ENCODE measurements at regions not wholly inside any gene's neighbourhood (a gene's known extent, or its start where the extent isn't known, plus 50 kb on each side); places are given as distances from the start of the nearest gene placed in this dataset.
"Not testable (repeated sequence)": the region's sequence is repeated elsewhere in the genome, so short reads cannot be mapped to it uniquely, and the experiment has no call there.

DNA sequence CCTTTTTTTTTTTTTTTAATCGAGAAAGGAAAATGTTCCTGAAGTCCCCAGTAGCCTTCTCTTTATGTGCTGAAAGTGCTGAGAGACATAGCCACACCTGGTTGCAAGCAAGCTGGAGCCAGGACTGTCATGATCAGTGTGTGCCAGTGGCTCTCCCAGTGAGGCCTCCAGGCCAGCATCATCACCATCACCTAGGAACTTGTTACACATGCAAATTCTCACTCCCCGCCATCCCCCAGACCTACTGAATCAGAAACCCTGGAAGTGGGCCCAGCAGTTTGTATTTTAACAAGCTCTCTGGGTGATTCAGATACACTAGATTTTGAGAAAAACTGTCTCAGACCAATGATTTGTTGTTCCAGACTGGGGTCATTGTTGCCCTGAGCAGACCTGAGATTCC, 181.9 kb upstream of the GLRA1 start:
- no peak for DNase-seq

DNA sequence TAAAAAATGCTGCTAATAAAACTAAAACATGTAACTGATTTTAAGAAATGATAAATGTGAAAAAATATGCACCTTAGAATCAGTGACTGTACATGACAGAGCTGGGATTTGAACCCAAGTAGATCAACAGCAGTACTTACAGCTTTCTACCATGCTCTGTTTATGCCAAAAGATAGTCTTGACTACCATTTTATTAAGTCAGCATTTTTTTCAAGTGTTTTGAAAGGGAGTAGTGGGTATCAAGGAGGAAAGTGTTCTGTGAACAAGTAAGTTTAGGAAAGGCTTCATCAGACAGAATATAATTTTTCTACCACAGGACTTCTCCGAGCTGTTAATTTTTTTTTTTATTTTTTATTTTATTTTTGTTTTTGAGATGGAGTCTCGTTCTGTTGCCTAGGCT, 180.4 kb upstream of the GLRA1 start:
- no peak for DNase-seq

DNA sequence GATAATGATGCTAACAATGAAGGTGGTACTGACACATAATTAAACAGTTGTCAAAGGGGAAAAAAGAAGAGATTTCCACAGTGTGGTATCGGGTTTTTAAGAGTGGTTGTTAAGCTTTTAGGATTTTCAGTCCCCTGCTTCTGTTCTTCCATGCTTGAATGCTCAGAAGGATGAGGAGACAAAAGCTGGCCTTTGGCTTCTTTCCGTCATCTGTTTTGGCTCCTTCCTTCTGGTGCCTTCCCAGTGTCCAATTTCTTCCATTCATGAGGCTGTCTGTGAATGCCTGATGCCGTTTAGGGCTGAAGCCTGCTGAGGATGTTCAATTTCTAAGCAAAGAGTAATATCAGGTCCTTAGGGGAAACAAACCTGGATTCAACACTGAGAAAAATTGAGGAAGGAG, 179.6 kb upstream of the GLRA1 start:
- no peak for DNase-seq

DNA sequence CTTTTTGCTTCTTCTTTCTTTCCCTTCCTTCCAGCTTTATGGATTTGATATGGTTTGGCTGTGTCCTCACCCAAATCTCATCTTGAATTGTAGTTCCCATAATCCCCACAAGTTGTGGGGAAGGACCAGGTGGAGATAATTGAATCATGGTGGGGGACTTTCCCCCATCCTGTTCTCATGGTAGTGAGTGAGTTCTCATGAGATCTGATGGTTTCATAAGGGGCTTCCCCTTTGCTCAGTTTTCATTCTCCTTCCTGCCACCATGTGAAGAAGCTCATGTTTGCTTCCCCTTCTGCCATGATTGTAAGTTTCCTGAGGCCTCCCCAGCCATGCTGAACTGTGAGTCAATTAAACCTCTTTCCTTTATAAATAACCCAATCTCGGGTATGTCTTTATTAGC, 178.3 kb upstream of the GLRA1 start:
- not testable (repeated sequence) for DNase-seq

DNA sequence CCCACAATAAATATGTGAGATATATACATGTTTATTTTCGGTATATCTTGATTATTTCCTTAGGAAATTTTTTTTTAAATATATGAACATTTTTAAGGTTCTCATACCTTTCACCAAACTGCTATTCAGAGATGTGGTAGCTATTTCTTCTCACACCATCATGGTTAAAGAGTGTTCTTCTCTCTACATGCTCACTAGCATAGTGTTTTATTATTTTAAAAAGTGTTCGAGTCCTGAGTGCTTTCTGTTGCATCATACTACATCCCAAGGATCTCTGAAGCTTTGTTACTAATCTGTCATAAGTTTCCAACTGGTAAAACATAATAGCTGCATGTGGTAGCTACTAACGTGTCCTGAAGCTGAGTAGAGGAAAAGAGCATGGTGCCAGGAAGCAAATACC, 177.4 kb upstream of the GLRA1 start:
- no peak for DNase-seq

DNA sequence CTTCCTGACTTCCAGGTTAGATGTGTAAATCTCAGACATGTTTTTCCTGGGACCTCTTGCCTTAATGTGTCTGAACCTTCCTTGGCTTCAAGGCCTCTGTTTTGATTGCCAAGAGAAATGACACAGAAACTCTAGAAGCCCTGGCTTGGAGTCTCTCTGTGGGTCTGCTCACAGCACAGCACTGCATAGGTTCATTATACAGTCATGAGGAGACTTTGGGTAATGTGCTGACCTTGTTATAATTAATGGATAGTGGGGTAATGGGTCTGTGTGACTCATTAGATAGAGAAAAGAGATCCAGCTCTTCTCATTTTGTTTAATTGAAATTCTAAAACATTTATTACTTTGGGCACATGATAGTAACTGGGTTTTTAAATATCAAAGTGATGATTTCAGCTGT, 175.8 kb upstream of the GLRA1 start:
- DNase-seq, result no peak

DNA sequence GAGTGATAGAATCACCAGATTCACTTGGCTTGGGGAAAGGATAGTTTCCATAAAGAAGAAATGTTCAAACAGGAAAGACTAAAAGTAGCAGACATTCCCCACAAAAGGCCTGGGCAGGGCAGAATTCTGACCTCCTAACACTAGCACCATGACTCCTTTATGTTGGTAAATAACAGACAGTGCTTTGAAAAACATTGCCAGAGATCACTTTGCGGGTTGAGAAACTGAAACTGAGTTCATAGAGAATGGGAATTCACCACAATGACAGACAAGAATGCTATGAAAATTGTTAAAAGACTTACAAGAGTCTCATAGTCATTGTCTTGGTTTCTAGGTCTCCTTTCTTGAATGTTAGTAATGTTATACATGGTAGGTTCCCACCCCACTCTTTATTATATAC, 172.5 kb upstream of the GLRA1 start:
- no peak for DNase-seq

DNA sequence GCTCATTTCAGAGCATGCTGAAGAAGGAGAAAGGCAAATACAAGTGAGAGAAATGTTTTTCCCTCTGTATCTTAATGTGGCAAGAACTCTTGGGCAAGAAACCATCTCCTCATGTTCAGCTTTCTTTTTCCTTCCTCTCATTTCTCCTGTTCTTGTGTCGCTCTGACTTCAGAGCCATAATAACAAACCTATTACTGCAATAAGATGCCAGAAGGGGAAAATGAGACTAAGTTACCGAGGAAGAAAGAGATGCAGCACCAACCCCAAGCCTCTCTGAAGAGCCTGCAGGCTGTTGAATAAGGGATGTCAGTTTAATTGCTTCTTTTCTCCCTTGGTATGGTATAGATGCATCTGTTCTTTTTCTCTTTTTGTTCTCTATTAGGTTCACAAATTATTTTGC, 170.1 kb upstream of the GLRA1 start:
- no peak for DNase-seq

DNA sequence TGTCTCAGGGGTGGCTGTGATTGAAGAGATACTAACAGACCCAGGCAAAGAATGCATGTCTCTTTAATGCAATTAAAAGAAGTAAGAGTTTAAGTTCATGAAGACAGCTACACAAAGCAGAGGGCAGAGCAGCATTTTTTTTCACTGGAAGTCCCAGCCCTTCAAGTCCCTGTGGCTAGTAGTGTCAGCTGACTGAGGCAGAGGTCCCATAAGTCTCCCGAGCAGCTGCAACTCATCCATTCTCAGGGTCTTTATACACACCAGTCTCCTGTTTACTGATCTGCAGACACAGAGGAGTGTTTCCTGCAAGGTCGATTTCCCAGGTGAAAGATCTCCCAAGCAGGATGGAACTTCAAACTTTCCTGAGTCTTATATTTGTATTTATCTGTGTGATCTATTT, 169.4 kb upstream of the GLRA1 start:
- no peak for DNase-seq

DNA sequence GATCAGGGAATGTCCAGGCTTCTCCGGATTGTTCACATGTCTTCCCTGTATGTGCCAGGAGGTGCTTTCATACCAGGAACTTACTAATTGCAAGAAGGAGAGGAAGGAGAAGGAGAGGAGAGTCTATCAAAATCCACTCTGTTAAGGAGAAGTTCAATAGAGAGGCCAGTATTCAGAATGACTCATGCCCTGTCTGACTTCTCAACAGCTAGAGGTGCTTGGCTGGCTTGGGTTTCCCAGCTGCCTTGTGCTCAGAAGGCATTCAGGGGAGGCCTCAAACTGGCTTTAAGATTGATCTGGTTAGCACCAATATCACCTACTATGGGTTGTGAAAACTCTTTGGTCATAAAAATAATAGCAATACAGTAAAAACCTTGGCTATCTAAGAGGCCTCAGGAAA, 167.9 kb upstream of the GLRA1 start:
- no peak for DNase-seq

DNA sequence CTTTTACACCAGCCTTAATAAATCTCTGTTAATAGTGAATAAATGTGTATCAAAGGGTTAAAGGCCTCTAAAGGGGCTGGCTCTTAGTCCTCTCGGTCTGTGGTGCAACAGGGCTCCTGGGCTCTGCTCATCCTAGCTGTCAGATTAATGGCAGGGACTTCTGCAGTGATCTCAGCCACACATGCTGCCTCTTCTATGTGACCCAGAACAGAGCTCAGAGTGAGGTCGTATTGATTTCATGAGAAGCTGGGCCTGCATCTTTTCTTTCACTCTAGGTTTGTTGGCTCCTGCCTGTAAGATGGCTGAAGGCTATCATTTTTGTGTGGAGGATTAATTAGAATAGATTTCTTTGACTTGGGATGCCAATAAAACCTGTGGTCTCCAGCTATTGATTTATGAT, 165.0 kb upstream of the GLRA1 start:
- no peak for DNase-seq

DNA sequence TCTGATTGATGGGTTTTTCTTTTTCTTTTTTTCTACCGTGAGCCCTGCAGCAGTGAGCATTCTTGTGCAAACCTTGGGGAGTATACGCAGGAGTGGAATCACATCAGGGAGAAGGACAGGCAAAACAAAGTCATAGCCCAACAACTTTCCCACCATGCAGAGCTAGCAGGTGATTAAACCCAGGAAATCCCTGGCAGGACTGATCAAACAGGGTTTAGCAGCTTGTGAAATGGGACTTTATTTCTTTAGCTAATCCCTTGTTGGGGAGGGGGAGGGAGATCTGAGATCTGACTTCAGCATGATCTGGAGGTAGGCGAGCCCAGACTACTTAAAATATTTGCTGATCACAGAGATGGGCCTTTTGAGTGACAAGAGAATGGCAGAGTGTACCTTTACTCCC, 162.0 kb upstream of the GLRA1 start:
- DNase-seq, result no peak

DNA sequence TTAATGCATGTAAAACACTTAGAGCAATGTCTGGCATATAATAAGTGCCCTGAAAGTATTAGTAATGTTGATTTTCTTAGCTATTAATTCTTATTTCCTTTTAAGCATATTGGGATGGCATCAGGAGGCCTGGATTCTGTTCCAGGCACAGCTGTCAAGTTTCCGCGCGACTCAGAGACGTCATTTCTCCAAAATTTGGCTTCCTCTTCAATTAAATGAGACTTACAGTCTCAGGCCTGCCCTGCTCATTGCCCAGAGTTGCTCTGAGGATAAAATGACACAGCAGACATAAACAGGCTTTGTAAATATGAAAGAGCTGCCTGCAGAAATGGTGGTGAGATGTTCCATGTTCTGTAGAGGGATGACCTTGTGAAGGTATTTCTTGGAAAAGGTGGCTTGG, 159.8 kb upstream of the GLRA1 start:
- DNase-seq, result no peak

DNA sequence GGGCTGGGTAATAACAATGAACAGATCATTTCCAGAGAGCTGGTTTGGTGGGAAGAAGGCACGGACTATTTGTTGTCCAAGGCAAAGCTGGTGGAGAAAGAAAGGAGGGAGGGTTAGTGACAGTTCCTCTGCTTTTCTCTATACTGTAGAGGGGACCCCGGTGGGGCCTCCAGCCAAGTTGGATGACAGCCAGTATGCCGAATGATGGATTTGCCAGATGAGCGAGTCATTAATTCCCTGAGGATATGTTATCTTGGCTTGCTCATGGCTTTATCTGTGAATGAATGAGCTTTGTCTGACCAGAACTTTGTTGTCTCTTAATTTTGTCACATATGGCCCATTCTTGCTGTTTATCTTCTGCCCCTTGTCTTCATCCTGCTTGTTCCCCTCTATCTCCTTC, 158.6 kb upstream of the GLRA1 start:
- DNase-seq, result no peak

DNA sequence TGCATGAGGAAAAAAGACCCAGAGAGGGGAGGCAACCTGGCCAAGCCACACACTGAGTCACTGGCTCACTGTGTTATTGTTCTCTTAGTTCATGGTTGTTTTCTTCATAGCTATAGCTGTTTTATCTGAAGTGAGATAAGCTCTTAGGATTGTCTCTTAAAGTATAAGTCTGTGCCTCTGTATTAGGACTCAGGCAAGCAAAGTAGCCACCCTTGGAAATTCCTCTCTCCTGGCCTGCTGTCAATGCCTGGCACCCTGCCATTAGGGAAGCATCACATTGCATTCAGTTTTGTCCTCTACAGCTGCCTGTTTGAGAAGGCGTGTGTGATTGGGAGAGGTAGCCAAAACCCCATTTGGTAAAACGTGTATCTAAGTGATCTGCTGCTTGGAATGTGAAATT, 147.4 kb upstream of the GLRA1 start:
- DNase-seq, result no peak

DNA sequence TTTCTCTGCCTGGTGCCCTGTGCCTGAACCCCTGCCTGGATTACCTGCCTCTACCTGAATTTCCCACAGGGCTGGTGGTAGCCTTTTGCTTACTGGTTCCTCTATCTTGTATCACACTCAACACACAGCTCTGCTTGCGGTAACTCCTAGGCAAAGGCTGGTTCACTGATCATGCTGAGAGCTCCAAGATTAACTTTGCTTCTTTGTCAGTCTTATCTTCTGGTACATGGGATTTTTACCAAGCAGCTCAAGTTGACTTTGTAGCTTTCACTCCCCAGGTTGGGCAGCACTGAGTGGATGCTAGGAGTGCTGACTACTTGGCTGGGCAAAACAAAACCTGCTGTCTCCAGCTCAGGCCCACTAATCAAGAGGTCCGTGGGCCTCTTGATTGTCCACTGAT, 145.9 kb upstream of the GLRA1 start:
- no peak for DNase-seq

DNA sequence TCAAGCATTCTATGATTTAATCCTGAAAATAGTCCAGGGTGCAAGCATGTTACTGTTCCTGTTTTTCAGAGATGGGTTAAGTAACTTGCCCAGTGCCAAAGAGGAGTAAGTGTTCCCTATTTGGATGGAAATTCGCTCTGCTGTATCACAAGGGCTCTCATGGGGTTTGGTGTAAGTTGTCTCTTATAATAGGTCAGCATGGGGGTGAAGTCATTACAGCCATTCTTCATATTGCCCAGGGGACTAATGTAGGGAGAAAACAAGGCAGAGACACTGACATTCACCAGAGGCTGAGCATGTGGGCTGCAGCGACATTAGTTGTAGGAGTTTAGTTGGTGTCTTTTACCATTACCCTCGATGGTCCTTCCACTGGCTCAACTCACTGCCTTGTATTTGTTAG, 142.1 kb upstream of the GLRA1 start:
- DNase-seq, result no peak

DNA sequence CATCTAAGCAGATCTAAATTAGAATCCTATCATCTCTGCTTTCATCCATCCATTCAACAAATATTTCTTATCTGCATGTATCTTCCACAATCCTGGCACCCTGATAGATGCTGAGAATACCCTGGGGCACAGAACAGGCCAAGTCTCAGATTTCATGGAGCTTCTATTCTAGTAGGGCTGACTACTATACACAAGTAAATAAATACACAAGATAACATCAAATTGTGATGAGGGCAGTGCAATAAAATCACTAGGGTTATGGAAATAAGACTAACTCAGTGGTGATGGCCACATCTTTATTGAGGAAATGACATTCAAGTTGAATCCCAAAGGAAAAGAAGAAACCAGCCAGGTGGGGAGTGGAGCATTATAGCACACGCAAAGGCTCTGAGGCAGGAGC, 138.4 kb upstream of the GLRA1 start:
- no peak for DNase-seq

DNA sequence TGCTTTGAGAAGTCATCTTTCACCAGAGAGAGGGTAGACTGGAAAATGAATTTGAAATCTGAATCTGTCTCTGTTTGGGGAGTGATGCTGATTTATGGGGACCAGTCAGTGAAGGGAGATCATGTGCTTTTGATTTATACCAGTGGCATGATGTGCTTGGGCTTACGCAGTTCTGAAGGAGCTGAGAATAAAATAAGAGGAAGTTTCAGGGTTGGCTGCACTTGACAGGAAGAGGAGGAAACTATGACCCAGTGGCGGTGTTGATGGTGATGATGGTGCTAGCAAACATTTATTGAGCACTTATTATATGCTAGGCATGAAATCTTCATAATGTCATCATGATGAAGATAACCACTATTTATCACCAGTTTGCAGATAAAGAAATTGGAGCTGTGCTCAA, 136.4 kb upstream of the GLRA1 start:
- DNase-seq, result no peak

DNA sequence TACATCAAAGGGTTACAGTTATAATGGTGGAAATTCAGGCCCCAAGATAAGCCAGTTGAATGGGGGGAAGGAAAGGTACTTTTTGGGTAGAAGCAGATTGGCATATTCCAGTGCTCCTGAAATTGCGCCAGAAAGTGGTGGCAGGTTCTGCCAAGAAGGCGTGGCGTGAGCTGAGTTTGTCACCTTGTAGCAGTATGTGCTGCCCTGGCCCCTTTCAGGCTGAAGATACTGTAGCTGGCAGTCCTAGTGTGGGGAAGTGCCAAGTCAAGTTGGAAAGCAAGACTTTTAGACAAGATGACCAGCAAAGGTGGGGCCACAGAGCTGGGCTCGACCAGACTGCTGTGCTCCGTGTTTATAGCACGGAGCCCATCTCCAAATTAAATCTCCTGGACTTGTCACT, 133.6 kb upstream of the GLRA1 start:
- no peak for DNase-seq

DNA sequence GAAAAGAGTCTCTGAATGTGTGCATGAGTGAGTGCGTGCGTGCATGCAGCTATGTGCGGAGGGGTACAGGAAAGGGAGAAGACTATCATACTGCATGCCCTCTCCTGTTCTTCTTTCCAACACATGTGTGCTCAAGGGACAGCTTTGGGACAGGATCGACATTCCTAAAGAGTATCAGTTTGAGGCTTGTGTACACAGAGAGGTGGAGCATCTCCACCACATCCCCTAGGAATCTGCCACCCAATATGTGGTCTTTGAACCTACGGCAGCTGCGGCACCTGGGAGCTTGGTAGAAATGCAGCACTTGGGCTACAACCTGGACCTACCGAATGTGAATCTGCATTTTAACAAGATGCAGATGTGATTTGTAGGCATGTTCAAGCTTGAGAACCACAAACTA, 132.3 kb upstream of the GLRA1 start:
- no peak for DNase-seq

DNA sequence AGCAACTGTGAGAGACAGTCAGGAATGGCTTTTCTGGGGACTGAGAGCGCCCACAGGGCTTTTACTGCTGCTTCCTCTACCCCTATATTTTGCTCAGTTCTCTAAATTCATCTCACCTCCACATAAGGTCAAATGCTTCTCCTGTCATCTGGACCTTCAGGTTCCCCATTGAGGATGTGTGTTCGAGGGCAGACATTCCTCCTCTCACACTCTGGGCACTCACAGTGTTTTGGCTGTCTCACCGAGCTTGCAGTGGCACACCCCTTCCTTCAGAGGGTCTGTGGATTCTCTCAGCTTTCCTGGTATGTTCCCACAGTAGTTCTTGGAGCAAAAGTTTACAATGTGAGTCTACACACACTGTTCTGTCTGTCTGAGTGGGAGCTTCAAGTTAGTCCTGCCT, 127.8 kb upstream of the GLRA1 start:
- no peak for DNase-seq

DNA sequence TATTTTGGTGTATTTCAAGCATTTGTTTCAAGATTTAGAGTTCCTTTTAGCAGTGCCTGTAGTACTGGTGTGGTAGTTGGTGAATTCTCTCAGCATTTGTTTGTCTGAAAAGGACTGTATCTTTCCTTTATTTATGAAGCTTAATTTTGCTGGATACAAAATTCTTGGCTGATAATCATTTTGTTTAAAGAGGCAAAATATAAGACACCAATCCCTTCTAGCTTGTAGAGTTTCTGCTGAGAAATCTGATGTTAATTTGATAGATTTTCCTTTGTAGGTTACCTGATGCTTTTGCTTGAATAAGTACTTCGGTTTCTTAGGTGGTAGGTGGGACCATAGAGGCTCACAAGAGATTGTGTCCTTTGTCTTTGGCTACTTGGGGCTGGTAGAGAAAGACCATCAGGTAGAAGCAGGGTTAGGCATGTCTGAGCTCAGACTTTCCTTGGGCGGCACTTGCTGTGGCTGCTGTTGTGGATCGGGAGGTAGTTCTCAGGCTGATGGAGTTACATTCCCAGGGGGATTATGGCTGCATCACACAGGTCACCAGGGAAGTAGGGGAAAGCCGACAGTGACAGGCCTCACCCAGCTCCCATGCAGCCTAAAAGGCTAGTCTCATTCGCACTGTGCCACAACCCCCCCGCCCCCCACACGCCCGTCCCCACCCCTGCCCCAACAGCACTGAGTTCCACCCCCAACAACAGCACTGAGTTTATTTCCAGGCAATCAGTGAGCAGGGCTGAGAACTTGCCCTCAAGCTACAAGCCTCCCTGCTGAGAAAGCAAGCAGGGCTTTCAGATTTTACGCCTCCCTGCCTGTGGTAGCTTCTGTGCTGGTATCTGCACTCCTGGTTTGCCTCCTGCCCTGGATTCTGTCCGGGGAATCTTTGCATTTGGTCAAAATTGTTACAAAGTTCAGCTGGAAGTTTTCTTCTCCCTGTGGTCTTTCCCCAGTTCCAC, 127.1 kb upstream of the GLRA1 start:
- DNase-seq, result no peak

DNA sequence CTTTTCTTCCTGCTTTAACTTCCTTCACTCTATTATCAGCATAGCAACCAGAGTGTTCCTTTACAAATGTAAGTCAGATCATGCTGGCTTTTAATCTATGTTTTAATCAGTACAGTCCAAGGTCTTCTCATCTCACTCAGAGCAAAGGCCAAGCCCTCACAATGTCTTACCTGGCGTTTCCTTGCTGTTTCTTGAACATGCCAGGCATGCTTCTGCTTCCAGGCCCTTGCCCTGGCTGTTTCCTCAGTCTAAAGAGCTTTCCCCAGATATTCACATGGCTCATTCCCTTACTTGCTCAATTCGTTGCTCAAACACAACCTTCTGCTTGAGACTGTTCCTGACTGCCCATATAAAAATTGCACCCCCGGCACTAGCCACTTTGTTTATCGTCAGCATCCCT, 121.7 kb upstream of the GLRA1 start:
- no peak for DNase-seq

DNA sequence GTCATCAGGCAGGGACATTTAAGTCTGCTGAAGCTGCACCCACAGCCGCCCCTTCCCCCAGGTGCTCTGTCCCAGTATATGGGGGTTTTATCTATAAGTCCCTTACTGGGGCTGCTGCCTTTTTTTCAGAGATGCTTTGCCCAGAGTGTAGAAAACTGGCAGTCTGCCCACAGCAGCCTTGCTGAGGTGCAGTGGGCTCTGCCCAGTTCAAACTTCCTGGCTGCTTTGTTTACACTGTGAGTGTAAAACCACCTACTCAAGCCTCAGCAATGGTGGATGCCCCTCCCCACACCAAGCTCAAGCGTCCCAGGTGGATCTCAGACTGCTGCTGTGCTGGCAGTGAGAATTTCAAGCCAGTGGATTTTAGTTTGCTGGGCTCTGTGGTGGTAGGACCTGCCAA, 114.2 kb upstream of the GLRA1 start:
- DNase-seq, result not testable (repeated sequence)

All from suppressor macrophage (primary cell).